GM21576 (cell line): ENCODE measurements at regions not wholly inside any gene's neighbourhood (a gene's known extent, or its start where the extent isn't known, plus 50 kb on each side); places are given as distances from the start of the nearest gene placed in this dataset.
"Not testable (repeated sequence)": the region's sequence is repeated elsewhere in the genome, so short reads cannot be mapped to it uniquely, and the experiment has no call there.

ENCODE experiments used
- ATAC-seq: cut with Tn5 transposase; IDR thresholded peaks from one replicate; pipeline ENCODE4 v1.9.1; 2021; ENCODE audit warnings: mild to moderate bottlenecking, moderate library complexity; ENCODE audit not compliant: unreplicated experiment

GRCh38 chr9:85344901-85345300, 396.9 kb downstream of the AGTPBP1 start:
- ATAC-seq, result no peak

GRCh38 chr9:85339338-85339737, 402.4 kb downstream of the AGTPBP1 start:
- ATAC-seq, result no peak

- no peak for ATAC-seq
These were observed 407.5 kb downstream of the AGTPBP1 start for GRCh38 chr9:85334228-85334627.

- no peak for ATAC-seq
These were observed 409.3 kb downstream of the AGTPBP1 start for GRCh38 chr9:85332487-85332886.

GRCh38 chr9:85331626-85332025, 410.1 kb downstream of the AGTPBP1 start:
- ATAC-seq, result no peak

- ATAC-seq, result no peak
These were observed 419.2 kb downstream of the AGTPBP1 start for GRCh38 chr9:85322592-85322991.

GRCh38 chr9:85321561-85321960, 420.2 kb downstream of the AGTPBP1 start:
- ATAC-seq, result no peak

GRCh38 chr9:85319936-85320656, 421.7 kb downstream of the AGTPBP1 start:
- ATAC-seq, result no peak

- ATAC-seq, result not testable (repeated sequence)
These were observed 426.2 kb downstream of the AGTPBP1 start for GRCh38 chr9:85315535-85315934.

GRCh38 chr9:85310573-85310972, 431.2 kb downstream of the AGTPBP1 start:
- no peak for ATAC-seq

- ATAC-seq, result no peak
These were observed 438.0 kb downstream of the AGTPBP1 start for GRCh38 chr9:85303757-85304134.

GRCh38 chr9:85302938-85303756, 438.6 kb downstream of the AGTPBP1 start:
- no peak for ATAC-seq

- no peak for ATAC-seq
These were observed 443.3 kb downstream of the AGTPBP1 start for GRCh38 chr9:85298499-85298898.

- not testable (repeated sequence) for ATAC-seq
These were observed 446.5 kb downstream of the AGTPBP1 start for GRCh38 chr9:85295244-85295643.

- no peak for ATAC-seq
These were observed 449.5 kb downstream of the AGTPBP1 start for GRCh38 chr9:85292261-85292660.

- ATAC-seq, result no peak
These were observed 450.5 kb downstream of the AGTPBP1 start for GRCh38 chr9:85291266-85291665.

- ATAC-seq, result no peak
These were observed 451.7 kb downstream of the AGTPBP1 start for GRCh38 chr9:85290019-85290418.

GRCh38 chr9:85289142-85289541, 452.6 kb downstream of the AGTPBP1 start:
- ATAC-seq, result no peak

- no peak for ATAC-seq
These were observed 458.3 kb downstream of the AGTPBP1 start for GRCh38 chr9:85283421-85283820.

GRCh38 chr9:85278769-85279168, 463.0 kb downstream of the AGTPBP1 start:
- no peak for ATAC-seq

GRCh38 chr9:85276741-85277140, 465.0 kb downstream of the AGTPBP1 start:
- no peak for ATAC-seq

- ATAC-seq, result no peak
These were observed 471.9 kb downstream of the AGTPBP1 start for GRCh38 chr9:85269811-85270210.
